Astrocyte (in vitro differentiated cells and primary cell): ENCODE measurements at regions not wholly inside any gene's neighbourhood (a gene's known extent, or its start where the extent isn't known, plus 50 kb on each side); places are given as distances from the start of the nearest gene placed in this dataset.

Experiments used
- DNase-seq: peaks from one replicate; pipeline ENCODE4 v3.0.0-alpha.2; 2010; ENCODE audit warnings: low read depth
- FAIRE-seq: peaks from 2 replicates; lab custom pipeline; 2011; peaks lifted over from hg19 to GRCh38; lab: Jason Lieb, UNC
- H2AFZ ChIP-seq: 2 replicates; pipeline ENCODE4 v1.6.0; 2012; ENCODE audit warnings: low read depth, low read length, inconsistent platforms
- H3K27ac ChIP-seq: 2 replicates; pipeline ENCODE4 v1.5.1; 2011; ENCODE audit warnings: low read depth, low read length, inconsistent platforms
- H3K27me3 ChIP-seq: 2 replicates; pipeline ENCODE4 v1.6.0; 2011; ENCODE audit warnings: low read length, inconsistent platforms; ENCODE audit not compliant: insufficient read depth
- H3K36me3 ChIP-seq: 2 replicates; pipeline ENCODE4 v1.5.1; 2011; ENCODE audit warnings: low read length, inconsistent platforms; ENCODE audit not compliant: insufficient read depth
- H3K4me1 ChIP-seq: 2 replicates; pipeline ENCODE4 v1.5.1; 2011; ENCODE audit warnings: low read length, inconsistent platforms; ENCODE audit not compliant: insufficient read depth
- H3K4me2 ChIP-seq: 2 replicates; pipeline ENCODE4 v1.6.0; 2012; ENCODE audit warnings: low read length, inconsistent platforms
- H3K4me3 ChIP-seq: 2 replicates; pipeline ENCODE4 v1.5.1; 2011; ENCODE audit warnings: low read depth, mild to moderate bottlenecking, low read length, inconsistent platforms; ENCODE audit not compliant: insufficient read depth
- H3K79me2 ChIP-seq: 2 replicates; pipeline ENCODE4 v1.6.0; 2012; ENCODE audit warnings: mild to moderate bottlenecking, low read length, inconsistent platforms; ENCODE audit not compliant: insufficient read depth
- H3K9ac ChIP-seq: 2 replicates; pipeline ENCODE4 v1.6.0; 2012; ENCODE audit warnings: mild to moderate bottlenecking, low read length, inconsistent platforms
- H3K9me3 ChIP-seq: 2 replicates; pipeline ENCODE4 v1.5.1; 2012; ENCODE audit warnings: low read depth, mild to moderate bottlenecking, low read length, inconsistent platforms; ENCODE audit not compliant: insufficient read depth
- H4K20me1 ChIP-seq: 2 replicates; pipeline ENCODE4 v1.6.0; 2012; ENCODE audit warnings: low read length, inconsistent platforms; ENCODE audit not compliant: insufficient read depth
- H3K27ac Mint-ChIP-seq: one replicate; pipeline ENCODE4 v1.8.0; 2021; ENCODE audit warnings: mild to moderate bottlenecking, mixed read lengths; ENCODE audit not compliant: unreplicated experiment
- H3K27me3 Mint-ChIP-seq: one replicate; pipeline ENCODE4 v1.8.0; 2021; ENCODE audit warnings: low read depth, mixed read lengths; ENCODE audit not compliant: unreplicated experiment
- H3K36me3 Mint-ChIP-seq: one replicate; pipeline ENCODE4 v1.8.0; 2021; ENCODE audit warnings: low read depth, mixed read lengths; ENCODE audit not compliant: unreplicated experiment
- H3K4me1 Mint-ChIP-seq: one replicate; pipeline ENCODE4 v1.8.0; 2021; ENCODE audit warnings: low read depth, mixed read lengths; ENCODE audit not compliant: unreplicated experiment
- H3K4me3 Mint-ChIP-seq: one replicate; pipeline ENCODE4 v1.8.0; 2021; ENCODE audit warnings: mild to moderate bottlenecking, moderate library complexity, mixed read lengths; ENCODE audit not compliant: unreplicated experiment
- H3K9me3 Mint-ChIP-seq: one replicate; pipeline ENCODE4 v1.8.0; 2021; ENCODE audit warnings: mild to moderate bottlenecking, mixed read lengths; ENCODE audit not compliant: unreplicated experiment
- EZH2 ChIP-seq: IDR thresholded peaks from 2 replicates; pipeline ENCODE4 v1.6.1; 2012; ENCODE audit warnings: mild to moderate bottlenecking, low read length, inconsistent platforms; ENCODE audit not compliant: insufficient read depth
- TF ChIP-seq, protein P1 (sequence below): IDR thresholded peaks from 2 replicates; pipeline ENCODE4 v1.5.1; 2011; ENCODE audit warnings: low read depth, mild to moderate bottlenecking, inconsistent platforms, low read length, moderate library complexity; ENCODE audit not compliant: insufficient read depth

DNA sequence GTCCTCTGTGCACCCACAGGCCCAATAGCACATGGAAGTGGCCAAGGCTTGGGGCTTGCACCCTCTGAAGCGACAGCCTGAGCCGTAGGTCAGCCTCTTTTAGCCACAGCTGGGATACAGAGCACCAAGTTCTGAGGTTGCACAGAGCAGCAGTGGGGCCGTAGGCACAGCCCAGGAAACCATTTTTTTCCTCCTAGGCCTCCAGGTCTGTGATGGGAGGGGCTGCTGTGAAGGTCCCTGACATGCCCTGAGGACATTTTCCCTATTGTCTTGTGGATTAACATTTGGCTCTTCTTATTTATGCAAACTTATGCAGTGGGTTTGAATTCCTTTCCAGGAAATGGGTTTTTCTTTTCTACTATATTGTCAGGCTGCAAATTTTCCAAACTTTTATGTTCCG is 878.7 kb upstream of the MAN1A1 start:
- no peak overlapping the region for H2AFZ ChIP-seq
- no peak overlapping the region for H3K9ac ChIP-seq
- no peaks in the 10 kb centered on the region for H4K20me1 ChIP-seq
- no peak for TF ChIP-seq EZH2
- TF ChIP-seq, protein P1, sequence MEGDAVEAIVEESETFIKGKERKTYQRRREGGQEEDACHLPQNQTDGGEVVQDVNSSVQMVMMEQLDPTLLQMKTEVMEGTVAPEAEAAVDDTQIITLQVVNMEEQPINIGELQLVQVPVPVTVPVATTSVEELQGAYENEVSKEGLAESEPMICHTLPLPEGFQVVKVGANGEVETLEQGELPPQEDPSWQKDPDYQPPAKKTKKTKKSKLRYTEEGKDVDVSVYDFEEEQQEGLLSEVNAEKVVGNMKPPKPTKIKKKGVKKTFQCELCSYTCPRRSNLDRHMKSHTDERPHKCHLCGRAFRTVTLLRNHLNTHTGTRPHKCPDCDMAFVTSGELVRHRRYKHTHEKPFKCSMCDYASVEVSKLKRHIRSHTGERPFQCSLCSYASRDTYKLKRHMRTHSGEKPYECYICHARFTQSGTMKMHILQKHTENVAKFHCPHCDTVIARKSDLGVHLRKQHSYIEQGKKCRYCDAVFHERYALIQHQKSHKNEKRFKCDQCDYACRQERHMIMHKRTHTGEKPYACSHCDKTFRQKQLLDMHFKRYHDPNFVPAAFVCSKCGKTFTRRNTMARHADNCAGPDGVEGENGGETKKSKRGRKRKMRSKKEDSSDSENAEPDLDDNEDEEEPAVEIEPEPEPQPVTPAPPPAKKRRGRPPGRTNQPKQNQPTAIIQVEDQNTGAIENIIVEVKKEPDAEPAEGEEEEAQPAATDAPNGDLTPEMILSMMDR = no peak
- no peak overlapping the region for H3K4me3 Mint-ChIP-seq
- no peak overlapping the region for H3K27ac Mint-ChIP-seq
- H3K4me1 ChIP-seq = no peaks in the 10 kb centered on the region
- peaks cover 4% of the 10 kb centered on the region for H3K9me3 ChIP-seq
- no peaks in the 10 kb centered on the region for H3K9me3 Mint-ChIP-seq
- no peaks in the 10 kb centered on the region for H3K27me3 ChIP-seq
- no peak for FAIRE-seq
- no peaks in the 10 kb centered on the region for H3K36me3 Mint-ChIP-seq
- H3K79me2 ChIP-seq = no peaks in the 10 kb centered on the region
- H3K27ac ChIP-seq = no peak overlapping the region
- H3K4me2 ChIP-seq = no peak overlapping the region
- no peaks in the 10 kb centered on the region for H3K36me3 ChIP-seq
- DNase-seq = no peak
- no peaks in the 10 kb centered on the region for H3K27me3 Mint-ChIP-seq
- H3K4me1 Mint-ChIP-seq = no peaks in the 10 kb centered on the region
- no peak overlapping the region for H3K4me3 ChIP-seq

DNA sequence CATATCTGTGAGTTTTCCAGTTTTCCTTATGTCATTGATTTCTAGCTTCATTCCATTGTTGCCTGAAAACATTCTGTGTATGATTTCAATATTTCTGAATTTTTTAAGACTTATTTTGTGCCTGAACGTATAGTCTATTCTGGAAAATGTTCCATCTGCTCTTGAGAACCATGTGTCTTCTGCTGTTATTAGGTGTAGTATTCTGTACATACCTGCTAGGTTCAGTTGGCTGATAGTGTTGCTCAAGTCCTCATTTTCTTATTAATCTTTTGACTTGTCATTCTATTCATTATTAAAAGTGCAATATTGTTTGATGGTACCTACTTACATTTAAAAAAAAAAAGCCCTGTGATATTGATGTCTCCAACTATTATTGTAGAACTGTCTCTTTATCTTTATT is 869.8 kb upstream of the MAN1A1 start:
- FAIRE-seq (no peak), DNase-seq (no peak)
- Histone ChIP-seq H3K9ac (no peak overlapping the region), H3K27ac (no peak overlapping the region), H3K79me2 (no peaks in the 10 kb centered on the region), H3K9me3 (no peaks in the 10 kb centered on the region), H4K20me1 (no peaks in the 10 kb centered on the region), H3K4me3 (no peak overlapping the region), H3K4me2 (no peak overlapping the region), H2AFZ (no peak overlapping the region), H3K27me3 (no peaks in the 10 kb centered on the region), H3K4me1 (no peaks in the 10 kb centered on the region), H3K36me3 (no peaks in the 10 kb centered on the region)
- Mint-ChIP-seq H3K9me3 (no peaks in the 10 kb centered on the region), H3K4me3 (no peak overlapping the region), H3K27me3 (no peaks in the 10 kb centered on the region), H3K4me1 (peaks cover under 1% of the 10 kb centered on the region), H3K27ac (no peak overlapping the region), H3K36me3 (no peaks in the 10 kb centered on the region)
- TF ChIP-seq EZH2 = no peak
- TF ChIP-seq, protein P1 = no peak

DNA sequence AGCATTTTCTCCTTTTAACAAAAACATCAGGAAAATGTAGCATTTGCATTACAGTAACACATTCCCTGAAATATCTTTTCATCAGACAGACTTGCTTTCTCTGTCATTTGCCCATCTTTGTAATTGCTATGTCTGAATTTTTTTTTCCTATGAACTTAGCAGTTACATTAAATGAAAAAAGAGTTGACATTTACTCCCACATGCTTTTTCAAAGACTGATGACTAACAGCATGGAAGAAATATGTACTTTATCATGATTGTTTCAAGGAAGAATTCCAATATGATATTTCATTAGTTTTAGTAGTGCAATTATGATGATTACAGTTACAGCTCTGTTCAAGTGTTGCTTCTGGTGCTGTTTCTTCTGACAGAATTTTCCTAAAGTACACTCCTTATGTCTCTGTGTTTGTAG is 864.5 kb upstream of the MAN1A1 start:
- DNase-seq = no peak
- Histone ChIP-seq H3K27me3 (no peaks in the 10 kb centered on the region), H3K27ac (no peak overlapping the region), H3K9ac (no peak overlapping the region), H3K4me2 (no peak overlapping the region), H3K9me3 (no peaks in the 10 kb centered on the region), H4K20me1 (no peaks in the 10 kb centered on the region), H3K79me2 (no peaks in the 10 kb centered on the region), H3K36me3 (no peaks in the 10 kb centered on the region), H2AFZ (no peak overlapping the region), H3K4me3 (no peak overlapping the region), H3K4me1 (no peaks in the 10 kb centered on the region)
- TF ChIP-seq EZH2 = no peak
- TF ChIP-seq, protein P1 = no peak
- H3K27me3 Mint-ChIP-seq = no peaks in the 10 kb centered on the region
- peaks cover 20% of the 10 kb centered on the region for H3K4me1 Mint-ChIP-seq
- H3K36me3 Mint-ChIP-seq = no peaks in the 10 kb centered on the region
- H3K4me3 Mint-ChIP-seq = no peak overlapping the region
- no peaks in the 10 kb centered on the region for H3K9me3 Mint-ChIP-seq
- no peak overlapping the region for H3K27ac Mint-ChIP-seq
- FAIRE-seq = no peak
